OCI-LY7 (cell line): ENCODE measurements at regions not wholly inside any gene's neighbourhood (a gene's known extent, or its start where the extent isn't known, plus 50 kb on each side); places are given as distances from the start of the nearest gene placed in this dataset.

ENCODE experiments used
- EZH2phosphoT487 ChIP-seq: fragments of 200-600 bp; sonication (generic); IDR thresholded peaks from 2 replicates; pipeline ENCODE4 v1.6.1; 2018; ENCODE audit warnings: low read depth, borderline replicate concordance, mild to moderate bottlenecking, mixed run types, antibody characterized with exemption, low read length, moderate library complexity, mixed read lengths
- TF ChIP-seq, protein P1 (sequence below): fragments of 200-600 bp; sonication (generic); conservative IDR thresholded peaks from 2 replicates; pipeline ENCODE4 v1.5.1; 2014; ENCODE audit warnings: mild to moderate bottlenecking, antibody characterized with exemption, low read length, moderate library complexity, mixed read lengths

DNA sequence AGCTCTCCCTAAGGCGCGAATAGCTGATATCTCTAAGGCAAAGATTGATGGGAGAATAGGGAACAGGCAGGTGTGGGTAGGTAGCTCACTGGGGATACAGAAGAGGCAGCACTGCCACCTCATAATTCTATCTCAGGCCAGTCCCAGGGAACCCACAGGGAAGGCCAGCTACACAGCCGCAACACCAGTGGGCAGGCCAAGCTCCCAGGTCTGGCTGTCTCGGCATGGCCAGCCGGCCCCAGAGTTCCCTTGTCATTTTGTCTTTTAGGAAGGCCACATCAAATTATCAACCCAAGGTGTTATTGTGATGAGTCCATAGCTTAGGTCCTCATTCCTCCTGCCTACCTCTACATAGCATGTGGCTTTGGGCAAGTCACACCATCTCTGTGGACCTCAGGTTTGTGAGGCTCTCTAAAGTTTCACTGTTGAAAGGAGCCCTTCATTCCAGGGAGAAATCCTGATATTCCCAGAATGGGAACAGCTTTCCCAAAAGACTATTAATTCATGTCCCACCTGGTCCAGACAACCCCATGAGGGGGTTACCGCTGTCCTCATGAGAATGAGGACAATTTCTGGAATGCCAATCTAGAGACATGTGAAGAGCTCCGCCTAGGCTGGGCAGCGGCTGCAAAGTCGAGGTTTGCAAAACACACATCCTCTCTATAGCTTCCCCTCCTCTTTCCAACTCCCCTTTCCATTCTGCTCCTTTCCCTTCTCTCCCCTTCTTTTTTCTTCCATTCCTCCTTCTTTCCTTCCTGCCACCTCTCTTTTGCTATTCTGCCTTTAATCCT, 287.1 kb upstream of the ID2 start:
- TF ChIP-seq, protein P1, sequence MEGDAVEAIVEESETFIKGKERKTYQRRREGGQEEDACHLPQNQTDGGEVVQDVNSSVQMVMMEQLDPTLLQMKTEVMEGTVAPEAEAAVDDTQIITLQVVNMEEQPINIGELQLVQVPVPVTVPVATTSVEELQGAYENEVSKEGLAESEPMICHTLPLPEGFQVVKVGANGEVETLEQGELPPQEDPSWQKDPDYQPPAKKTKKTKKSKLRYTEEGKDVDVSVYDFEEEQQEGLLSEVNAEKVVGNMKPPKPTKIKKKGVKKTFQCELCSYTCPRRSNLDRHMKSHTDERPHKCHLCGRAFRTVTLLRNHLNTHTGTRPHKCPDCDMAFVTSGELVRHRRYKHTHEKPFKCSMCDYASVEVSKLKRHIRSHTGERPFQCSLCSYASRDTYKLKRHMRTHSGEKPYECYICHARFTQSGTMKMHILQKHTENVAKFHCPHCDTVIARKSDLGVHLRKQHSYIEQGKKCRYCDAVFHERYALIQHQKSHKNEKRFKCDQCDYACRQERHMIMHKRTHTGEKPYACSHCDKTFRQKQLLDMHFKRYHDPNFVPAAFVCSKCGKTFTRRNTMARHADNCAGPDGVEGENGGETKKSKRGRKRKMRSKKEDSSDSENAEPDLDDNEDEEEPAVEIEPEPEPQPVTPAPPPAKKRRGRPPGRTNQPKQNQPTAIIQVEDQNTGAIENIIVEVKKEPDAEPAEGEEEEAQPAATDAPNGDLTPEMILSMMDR = no peak
- no peak for TF ChIP-seq EZH2phosphoT487
